K562 (cell line): ENCODE measurements at regions not wholly inside any gene's neighbourhood (a gene's known extent, or its start where the extent isn't known, plus 50 kb on each side); places are given as distances from the start of the nearest gene placed in this dataset.

Experiments used
- ATAC-seq: fragments of 200-7000 bp; cut with Tn5 transposase; 3 replicates; pipeline ENCODE4 v1.9.1; 2020; ENCODE audit warnings: moderate library complexity
- BruUV-seq: library from RNA; stranded (reverse); fragments of 400-500 nt; replicated peaks from 2 replicates; lab custom pipeline; 2021; lab: Mats Ljungman, UMichigan
- CTCF ChIA-PET: fragments of 300-600 bp; formaldehyde crosslinking; extraction: SDS; loops from one replicate; lab custom pipeline; 2021; ENCODE audit warnings: low intra/inter-chr PET ratio; lab: Yijun Ruan, JAX
- POLR2A ChIA-PET: fragments of 300-600, 350-650 bp; sonication (Branson Sonifier 250); formaldehyde crosslinking; extraction: SDS; loops from one replicate; lab custom pipeline; 2021; ENCODE audit warnings: antibody characterized with exemption, inconsistent platforms; lab: Yijun Ruan, JAX
- DNase-seq, 4 experiments: peaks; one replicate each; pipeline versions ENCODE4 v3.0.0 to v3.0.0-alpha.2; 2011 to 2018; ENCODE audit warnings: low spot score in 3 of 4, mixed read lengths in 3 of 4; ENCODE audit errors: extremely low read depth in 1 of 4
- FAIRE-seq: peaks from 2 replicates; lab custom pipeline; 2011; peaks lifted over from hg19 to GRCh38; lab: Jason Lieb, UNC
- H2AFZ ChIP-seq: 2 replicates; pipeline ENCODE4 v1.6.0; 2011; ENCODE audit warnings: low read depth, low read length, control low read depth, inconsistent platforms
- H3K27ac ChIP-seq: fragments of 200-600 bp; 3 replicates; pipeline ENCODE4 v1.8.0; 2011; ENCODE audit warnings: low read depth, mild to moderate bottlenecking, control low read depth, inconsistent platforms, low read length, moderate library complexity, mixed read lengths; ENCODE audit errors: extremely low read depth
- H3K27me3 ChIP-seq, 2 experiments: fragments of 300-600 bp in 1 of 2; 2 replicates in 1 of 2; 3 replicates in 1 of 2; pipeline versions ENCODE4 v1.6.0 to v1.8.0; 2011; ENCODE audit warnings: inconsistent platforms in 2 of 2, low read length in 2 of 2, mild to moderate bottlenecking in 1 of 2, mixed read lengths in 1 of 2, moderate library complexity in 1 of 2; ENCODE audit not compliant: control insufficient read depth in 2 of 2, insufficient read depth in 2 of 2
- H3K36me3 ChIP-seq: fragments of 300-600 bp; 3 replicates; pipeline ENCODE4 v1.8.0; 2011; ENCODE audit warnings: mild to moderate bottlenecking, low read length, inconsistent platforms; ENCODE audit not compliant: control insufficient read depth, insufficient read depth
- H3K4me1 ChIP-seq, 2 experiments: fragments of 200-600 bp in 1 of 2; replicated peaks in 1 of 2; 2 replicates in 1 of 2; 3 replicates in 1 of 2; pipeline versions ENCODE4 v1.5.1 to v1.8.0; 2011; ENCODE audit warnings: inconsistent platforms in 2 of 2, low read length in 2 of 2, mild to moderate bottlenecking in 1 of 2, mixed read lengths in 1 of 2, moderate library complexity in 1 of 2; ENCODE audit not compliant: control insufficient read depth in 2 of 2, insufficient read depth in 2 of 2
- H3K4me2 ChIP-seq: 2 replicates; pipeline ENCODE4 v1.6.1; 2011; ENCODE audit warnings: low read length, control low read depth, inconsistent platforms, mixed read lengths; ENCODE audit not compliant: insufficient read depth
- H3K4me3 ChIP-seq: fragments of 200-600 bp; sonication (generic), shearing (Covaris generic); 2 replicates; pipeline ENCODE4 v1.5.1; 2016; ENCODE audit warnings: control low read depth, inconsistent platforms
- H3K79me2 ChIP-seq: fragments of 200-600 bp; 3 replicates; pipeline ENCODE4 v1.8.0; 2011; ENCODE audit warnings: low read length, inconsistent platforms; ENCODE audit not compliant: control insufficient read depth, insufficient read depth
- H3K9ac ChIP-seq, 2 experiments: 2 replicates each; pipeline versions ENCODE4 v1.6.0 to v1.6.1; 2011; ENCODE audit warnings: low read depth in 2 of 2, low read length in 2 of 2, control low read depth in 1 of 2, inconsistent platforms in 1 of 2, mild to moderate bottlenecking in 1 of 2, mixed read lengths in 1 of 2; ENCODE audit not compliant: insufficient read depth in 1 of 2
- H3K9me1 ChIP-seq: one replicate; pipeline ENCODE4 v1.6.0; 2011; ENCODE audit warnings: inconsistent platforms, mild to moderate bottlenecking, low read length, moderate library complexity; ENCODE audit not compliant: control insufficient read depth, insufficient read depth
- H3K9me3 ChIP-seq: replicated peaks from 2 replicates; pipeline ENCODE4 v1.5.1; 2011; ENCODE audit warnings: low read depth, low read length, inconsistent platforms; ENCODE audit not compliant: control insufficient read depth, insufficient read depth
- H4K20me1 ChIP-seq: replicated peaks from 2 replicates; pipeline ENCODE4 v1.6.1; 2011; ENCODE audit warnings: low read length, inconsistent platforms, mixed read lengths; ENCODE audit not compliant: control insufficient read depth, insufficient read depth
- CCNT2 ChIP-seq: IDR thresholded peaks from 2 replicates; pipeline ENCODE4 v1.6.1; 2011; ENCODE audit warnings: borderline replicate concordance, low read depth, mild to moderate bottlenecking, moderate library complexity, mixed read lengths, low read length; ENCODE audit not compliant: insufficient read length; ENCODE audit errors: extremely low read depth
- GABPB2 ChIP-seq: fragments of 250-450 bp; sonication (Bioruptor Pico); conservative IDR thresholded peaks from 2 replicates; pipeline ENCODE4 v1.5.1; 2021; ENCODE audit warnings: mild to moderate bottlenecking
- ZKSCAN8 ChIP-seq: fragments of 200-800 bp; sonication (Bioruptor generic); IDR thresholded peaks from 2 replicates; pipeline ENCODE4 v1.6.1; 2016; ENCODE audit warnings: missing genetic modification characterization, missing compliant biosample characterization
- WGBS: fragments of 100-300 bp; shearing (Covaris generic); methylation state at CpG from one replicate; pipeline ENCODE4 v1.1.6; 2016; ENCODE audit warnings: low coverage, mixed read lengths; ENCODE audit not compliant: insufficient coverage; ENCODE audit errors: missing lambda C conversion rate; 5-methylcytosine and 5-hydroxymethylcytosine counted together
- in situ Hi-C: fragments of 300-500 bp; cut with MboI; formaldehyde crosslinking; loops from 4 replicates; pipeline ENCODE4 v1.15.0; 2018; ENCODE audit warnings: inconsistent platforms, mixed read lengths
- intact Hi-C: fragments of 100-400 bp; cut with micrococcal nuclease; formaldehyde crosslinking; loops from 2 replicates; pipeline ENCODE4 v1.14.2; 2022
- TF ChIP-seq, protein P1 (sequence below): sonication (generic); formaldehyde crosslinking; IDR thresholded peaks from 2 replicates; pipeline ENCODE4 v1.8.0; 2022; ENCODE audit warnings: missing genetic modification reagents, mild to moderate bottlenecking, borderline replicate concordance

DNA sequence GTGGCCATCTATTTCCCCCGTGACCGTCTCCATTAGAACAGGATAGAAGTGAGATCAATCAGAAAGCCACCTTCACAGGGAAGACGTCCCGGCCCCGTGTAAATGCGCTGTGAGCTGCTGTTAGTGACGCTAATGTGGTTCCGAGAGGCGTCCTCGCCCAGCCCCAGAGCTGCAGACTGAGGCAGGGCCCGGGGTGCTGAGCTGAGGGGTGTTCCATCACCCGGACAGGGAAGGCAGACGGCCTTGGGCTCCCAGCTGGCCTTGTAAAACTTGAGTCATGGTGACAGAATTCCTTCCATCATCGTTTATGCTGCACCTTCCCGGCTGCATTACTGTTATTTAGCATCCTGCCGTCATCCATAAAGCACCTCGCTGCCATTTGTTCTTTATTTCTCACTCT lies 195.3 kb upstream of the CTBP2 start:
- no peaks in the 10 kb centered on the region for H3K36me3 ChIP-seq
- TF ChIP-seq CCNT2 (no peak), GABPB2 (CRISPR knock-in tag) (no peak), ZKSCAN8 (no peak)
- TF ChIP-seq, protein P1, sequence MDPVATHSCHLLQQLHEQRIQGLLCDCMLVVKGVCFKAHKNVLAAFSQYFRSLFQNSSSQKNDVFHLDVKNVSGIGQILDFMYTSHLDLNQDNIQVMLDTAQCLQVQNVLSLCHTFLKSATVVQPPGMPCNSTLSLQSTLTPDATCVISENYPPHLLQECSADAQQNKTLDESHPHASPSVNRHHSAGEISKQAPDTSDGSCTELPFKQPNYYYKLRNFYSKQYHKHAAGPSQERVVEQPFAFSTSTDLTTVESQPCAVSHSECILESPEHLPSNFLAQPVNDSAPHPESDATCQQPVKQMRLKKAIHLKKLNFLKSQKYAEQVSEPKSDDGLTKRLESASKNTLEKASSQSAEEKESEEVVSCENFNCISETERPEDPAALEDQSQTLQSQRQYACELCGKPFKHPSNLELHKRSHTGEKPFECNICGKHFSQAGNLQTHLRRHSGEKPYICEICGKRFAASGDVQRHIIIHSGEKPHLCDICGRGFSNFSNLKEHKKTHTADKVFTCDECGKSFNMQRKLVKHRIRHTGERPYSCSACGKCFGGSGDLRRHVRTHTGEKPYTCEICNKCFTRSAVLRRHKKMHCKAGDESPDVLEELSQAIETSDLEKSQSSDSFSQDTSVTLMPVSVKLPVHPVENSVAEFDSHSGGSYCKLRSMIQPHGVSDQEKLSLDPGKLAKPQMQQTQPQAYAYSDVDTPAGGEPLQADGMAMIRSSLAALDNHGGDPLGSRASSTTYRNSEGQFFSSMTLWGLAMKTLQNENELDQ = no peak
- no peaks in the 10 kb centered on the region for H3K9me1 ChIP-seq
- no peak overlapping the region for H3K4me2 ChIP-seq
- ChIA-PET POLR2A (no interaction called here), CTCF (no interaction called here)
- DNase-seq = no peak
- no peak overlapping the region for H3K27ac ChIP-seq
- no peaks in the 10 kb centered on the region for H3K9me3 ChIP-seq
- H3K27me3 ChIP-seq = peaks cover 0 to 5% of the 10 kb centered on the region in 2 experiments; a peak in 2 of 5 replicates
- intact Hi-C loops = no loop called here
- no peak for ATAC-seq
- FAIRE-seq = no peak
- no peak overlapping the region for H3K9ac ChIP-seq
- no peak overlapping the region for H3K4me3 ChIP-seq
- in situ Hi-C loops = no loop called here
- H4K20me1 ChIP-seq = no peaks in the 10 kb centered on the region
- no peaks in the 10 kb centered on the region; a peak in 1 of 5 replicates for H3K4me1 ChIP-seq
- H2AFZ ChIP-seq = no peak overlapping the region
- no peaks in the 10 kb centered on the region for H3K79me2 ChIP-seq
- no TSS peak for BruUV-seq
- under 1% methylated on average over 16 of the region's 17 CpGs for WGBS
